Endodermal cell (in vitro differentiated cells): ENCODE measurements at regions not wholly inside any gene's neighbourhood (a gene's known extent, or its start where the extent isn't known, plus 50 kb on each side); places are given as distances from the start of the nearest gene placed in this dataset.

Source experiments
- DNase-seq: peaks from one replicate; pipeline ENCODE4 v3.0.0-alpha.2; 2017
- H3K27ac ChIP-seq: 2 replicates; pipeline ENCODE4 v1.5.1; 2013; ENCODE audit warnings: mild to moderate bottlenecking, low read depth, low read length, moderate library complexity
- H3K27me3 ChIP-seq: 2 replicates; pipeline ENCODE4 v1.6.1; 2013; ENCODE audit warnings: mild to moderate bottlenecking, low read length, moderate library complexity; ENCODE audit not compliant: insufficient read depth, control insufficient read depth, poor library complexity, severe bottlenecking
- H3K36me3 ChIP-seq: 2 replicates; pipeline ENCODE4 v1.7.0; 2013; ENCODE audit warnings: mild to moderate bottlenecking, low read length, moderate library complexity; ENCODE audit not compliant: control insufficient read depth, insufficient read depth
- H3K4me1 ChIP-seq: one replicate; pipeline ENCODE4 v1.7.0; 2013; ENCODE audit warnings: low read length; ENCODE audit not compliant: control insufficient read depth, insufficient read depth
- H3K4me3 ChIP-seq: 2 replicates; pipeline ENCODE4 v1.5.1; 2013; ENCODE audit warnings: mild to moderate bottlenecking, low read length, moderate library complexity
- H3K9ac ChIP-seq: 2 replicates; pipeline ENCODE4 v1.6.1; 2013; ENCODE audit warnings: mild to moderate bottlenecking, low read length, moderate library complexity; ENCODE audit not compliant: poor library complexity, severe bottlenecking; ENCODE audit errors: extremely low read depth
- H3K9me3 ChIP-seq: 2 replicates; pipeline ENCODE4 v1.6.1; 2013; ENCODE audit warnings: mild to moderate bottlenecking, low read length, moderate library complexity; ENCODE audit not compliant: control insufficient read depth
- H3K27ac Mint-ChIP-seq: 2 replicates; pipeline ENCODE4 v1.8.0; 2020; ENCODE audit warnings: mixed read lengths
- H3K27me3 Mint-ChIP-seq: 2 replicates; pipeline ENCODE4 v1.8.0; 2021; ENCODE audit warnings: mild to moderate bottlenecking, mixed read lengths; ENCODE audit not compliant: insufficient read depth
- H3K36me3 Mint-ChIP-seq: 2 replicates; pipeline ENCODE4 v1.8.0; 2020; ENCODE audit warnings: low read depth, mixed read lengths
- H3K4me1 Mint-ChIP-seq: 2 replicates; pipeline ENCODE4 v1.8.0; 2020; ENCODE audit warnings: mixed read lengths
- H3K4me3 Mint-ChIP-seq: 2 replicates; pipeline ENCODE4 v1.8.0; 2020; ENCODE audit warnings: mild to moderate bottlenecking, moderate library complexity, mixed read lengths
- H3K9me3 Mint-ChIP-seq: 2 replicates; pipeline ENCODE4 v1.8.0; 2020; ENCODE audit warnings: mild to moderate bottlenecking, mixed read lengths
- CTCF ChIP-seq: fragments of 200-600 bp; sonication (generic); conservative IDR thresholded peaks from 2 replicates; pipeline ENCODE4 v1.5.0; 2021; ENCODE audit warnings: antibody characterized with exemption, mild to moderate bottlenecking
- WGBS, 2 experiments: methylation state at CpG; one replicate each; pipeline versions ENCODE4 v1.1.5 to v1.1.7; 2013; ENCODE audit warnings: missing lambda C conversion rate in 2 of 2, mixed read lengths in 1 of 2; ENCODE audit not compliant: insufficient coverage in 1 of 2, insufficient read length in 1 of 2; 5-methylcytosine and 5-hydroxymethylcytosine counted together

- Histone ChIP-seq H3K9me3 (no peaks in the 10 kb centered on the region), H3K9ac (no peak overlapping the region), H3K27me3 (no peaks in the 10 kb centered on the region), H3K4me3 (no peak overlapping the region), H3K36me3 (no peaks in the 10 kb centered on the region), H3K27ac (no peak overlapping the region), H3K4me1 (no peaks in the 10 kb centered on the region)
- peak; percentile 38 for DNase-seq
- no peak overlapping the region for H3K4me3 Mint-ChIP-seq
- peaks cover 45% of the 10 kb centered on the region for H3K9me3 Mint-ChIP-seq
- H3K4me1 Mint-ChIP-seq = peaks cover 3% of the 10 kb centered on the region
- peaks cover 3% of the 10 kb centered on the region for H3K36me3 Mint-ChIP-seq
- TF ChIP-seq CTCF = peak; percentile 59
- 83% methylated on average over 4 of the region's 4 CpGs; no CpG with 5 or more reads in 1 of the 2 experiments for WGBS, 2 experiments
- no peaks in the 10 kb centered on the region for H3K27me3 Mint-ChIP-seq
- H3K27ac Mint-ChIP-seq = no peak overlapping the region
Measured at GRCh38 chrX:141467442-141467841, 117.1 kb downstream of the SPANXA1 start.

- no peak overlapping the region for H3K27ac ChIP-seq
- WGBS, 2 experiments = no CpG with 5 or more reads among the region's 2 CpGs
- TF ChIP-seq CTCF = no peak
- H3K4me3 ChIP-seq = no peak overlapping the region
- Mint-ChIP-seq H3K4me1 (no peaks in the 10 kb centered on the region), H3K4me3 (no peak overlapping the region), H3K9me3 (peaks cover 55% of the 10 kb centered on the region), H3K27me3 (no peaks in the 10 kb centered on the region), H3K27ac (no peak overlapping the region), H3K36me3 (no peaks in the 10 kb centered on the region)
- no peaks in the 10 kb centered on the region for H3K36me3 ChIP-seq
- no peak for DNase-seq
- no peaks in the 10 kb centered on the region for H3K4me1 ChIP-seq
- no peaks in the 10 kb centered on the region for H3K27me3 ChIP-seq
- no peaks in the 10 kb centered on the region for H3K9me3 ChIP-seq
- no peak overlapping the region for H3K9ac ChIP-seq
Measured at GRCh38 chrX:141455103-141455502, 129.4 kb downstream of the SPANXA1 start.

GRCh38 chrX:141443922-141444321 lies 140.6 kb downstream of the SPANXA1 start:
- no peaks in the 10 kb centered on the region for H3K9me3 ChIP-seq
- 89 to 100% methylated on average over 1 of the region's 2 CpGs for WGBS, 2 experiments
- H3K9me3 Mint-ChIP-seq = peaks cover 59% of the 10 kb centered on the region

More at GRCh38 chrX:141443922-141444321, 140.6 kb downstream of the SPANXA1 start:
- Mint-ChIP-seq H3K27me3 (no peaks in the 10 kb centered on the region), H3K36me3 (peaks cover 7% of the 10 kb centered on the region), H3K27ac (no peak overlapping the region), H3K4me3 (no peak overlapping the region), H3K4me1 (no peaks in the 10 kb centered on the region)
- Histone ChIP-seq H3K9ac (no peak overlapping the region), H3K4me1 (no peaks in the 10 kb centered on the region), H3K27me3 (no peaks in the 10 kb centered on the region), H3K4me3 (no peak overlapping the region), H3K27ac (no peak overlapping the region), H3K36me3 (no peaks in the 10 kb centered on the region)
- DNase-seq = no peak
- TF ChIP-seq CTCF = no peak
